ENCODE measurements at regions not wholly inside any gene's neighbourhood (a gene's known extent, or its start where the extent isn't known, plus 50 kb on each side); places are given as distances from the start of the nearest gene placed in this dataset.
"Not testable (repeated sequence)": the region's sequence is repeated elsewhere in the genome, so short reads cannot be mapped to it uniquely, and the experiment has no call there.

- DNase-seq (ENCODE audit: low read depth): no peak
Measured at GRCh38 chr4:12932203-12932788, 551.8 kb downstream of the RAB28 start.

- no peak for DNase-seq (ENCODE audit: low read depth)
Measured at GRCh38 chr4:12929784-12930183, 554.4 kb downstream of the RAB28 start.

- no peak for DNase-seq (ENCODE audit: low read depth)
Measured at GRCh38 chr4:12928751-12929150, 555.4 kb downstream of the RAB28 start.

- DNase-seq (ENCODE audit: low read depth): no peak
Measured at GRCh38 chr4:12926189-12927066, 557.7 kb downstream of the RAB28 start.

- no peak for DNase-seq (ENCODE audit: low read depth)
Measured at GRCh38 chr4:12924728-12925320, 559.3 kb downstream of the RAB28 start.

GRCh38 chr4:12924253-12924652 is 559.9 kb downstream of the RAB28 start:
- no peak for DNase-seq (ENCODE audit: low read depth)

GRCh38 chr4:12912896-12913418 is 571.2 kb downstream of the RAB28 start:
- no peak for DNase-seq (ENCODE audit: low read depth)

- DNase-seq (ENCODE audit: low read depth): no peak
Measured at GRCh38 chr4:12911750-12912358, 572.3 kb downstream of the RAB28 start.

GRCh38 chr4:12903640-12904039 is 580.5 kb downstream of the RAB28 start:
- DNase-seq (ENCODE audit: low read depth): not testable (repeated sequence)

GRCh38 chr4:12902735-12903134 is 581.4 kb downstream of the RAB28 start:
- no peak for DNase-seq (ENCODE audit: low read depth)

GRCh38 chr4:12897954-12898353 is 586.2 kb downstream of the RAB28 start:
- DNase-seq (ENCODE audit: low read depth): no peak

- no peak for DNase-seq (ENCODE audit: low read depth)
Measured at GRCh38 chr4:12894062-12894461, 590.1 kb downstream of the RAB28 start.

GRCh38 chr4:12889054-12889453 is 595.1 kb downstream of the RAB28 start:
- DNase-seq (ENCODE audit: low read depth): no peak

GRCh38 chr4:12884846-12885796 is 599.0 kb downstream of the RAB28 start:
- no peak for DNase-seq (ENCODE audit: low read depth)

- no peak for DNase-seq (ENCODE audit: low read depth)
Measured at GRCh38 chr4:12881945-12882584, 602.1 kb downstream of the RAB28 start.

- DNase-seq (ENCODE audit: low read depth): no peak
Measured at GRCh38 chr4:12880844-12881243, 603.3 kb downstream of the RAB28 start.

- DNase-seq (ENCODE audit: low read depth): no peak
Measured at GRCh38 chr4:12879496-12879895, 604.6 kb downstream of the RAB28 start.

- DNase-seq (ENCODE audit: low read depth): no peak
Measured at GRCh38 chr4:12875640-12876243, 608.4 kb downstream of the RAB28 start.

GRCh38 chr4:12873351-12873750 is 610.8 kb downstream of the RAB28 start:
- DNase-seq (ENCODE audit: low read depth): no peak

GRCh38 chr4:12861422-12861821 is 622.7 kb downstream of the RAB28 start:
- no peak for DNase-seq (ENCODE audit: low read depth)

Data from stimulated activated CD4-positive, alpha-beta T cell treated with anti-CD3 and anti-CD28 coated beads, Interleukin-2, amount 100 ng/mL, for 4 hours (primary cell).